HCT116 (cell line): ENCODE measurements at regions not wholly inside any gene's neighbourhood (a gene's known extent, or its start where the extent isn't known, plus 50 kb on each side); places are given as distances from the start of the nearest gene placed in this dataset.

Experiments used
- ATAC-seq: fragments of 200-7000 bp; cut with Tn5 transposase; 2 replicates; pipeline ENCODE4 v1.9.1; 2020; ENCODE audit warnings: mild to moderate bottlenecking, moderate library complexity
- BruUV-seq: library from RNA; stranded (reverse); fragments of 400-500 nt; replicated peaks from 2 replicates; lab custom pipeline; 2021; lab: Mats Ljungman, UMichigan
- CTCF ChIA-PET: fragments of 300-600 bp; sonication (Branson Sonifier 250); formaldehyde crosslinking; loops from one replicate; lab custom pipeline; 2021; ENCODE audit warnings: antibody characterized with exemption; lab: Charles Lee
- POLR2A ChIA-PET: fragments of 300-600, 350-600 bp; sonication (Branson Sonifier 250); formaldehyde crosslinking; loops from one replicate; lab custom pipeline; 2021; ENCODE audit warnings: antibody characterized with exemption; lab: Charles Lee
- RAD21 ChIA-PET, 2 experiments: fragments of 300-600 bp; sonication (Branson Sonifier 250); formaldehyde crosslinking; loops; one replicate each; lab custom pipeline; 2023; ENCODE audit warnings: low total read pairs in 2 of 2; ENCODE audit not compliant: uncharacterized antibody in 2 of 2, unreplicated experiment in 2 of 2, low non-redundant PET in 1 of 2; lab: Charles Lee
- DNase-seq: peaks from one replicate; pipeline ENCODE4 v3.0.0-alpha.2; 2010; ENCODE audit warnings: low read depth, low spot score
- H2AFZ ChIP-seq: fragments of 200-600 bp; shearing (Covaris generic), sonication (generic); 2 replicates; pipeline ENCODE4 v1.6.1; 2017; ENCODE audit warnings: low read depth, mixed run types, mixed read lengths, antibody characterized with exemption, low read length; ENCODE audit not compliant: poor library complexity, severe bottlenecking
- H3K27ac ChIP-seq: 2 replicates; pipeline ENCODE4 v1.5.1; 2012; ENCODE audit warnings: low read depth, low read length
- H3K27me3 ChIP-seq: fragments of 200-600 bp; sonication (generic); 2 replicates; pipeline ENCODE4 v1.6.1; 2016; ENCODE audit warnings: mixed run types, low read length, mixed read lengths; ENCODE audit not compliant: insufficient read depth
- H3K36me3 ChIP-seq, 2 experiments: fragments of 200-500 bp in 1 of 2; fragments of 200-600 bp in 1 of 2; sonication (Bioruptor generic) in 1 of 2; sonication (generic) in 1 of 2; 2 replicates each; pipeline versions ENCODE4 v1.5.1 to v1.6.1; 2014 to 2016; ENCODE audit warnings: low read length in 2 of 2, inconsistent platforms in 1 of 2, mixed read lengths in 1 of 2, mixed run types in 1 of 2; ENCODE audit not compliant: insufficient read depth in 2 of 2, control insufficient read depth in 1 of 2
- H3K4me1 ChIP-seq, 2 experiments: fragments of 200-600 bp in 1 of 2; sonication (generic) in 1 of 2; 2 replicates each; pipeline versions ENCODE4 v1.5.1 to v1.6.1; 2012 to 2017; ENCODE audit warnings: low read length in 2 of 2, inconsistent platforms in 1 of 2, mild to moderate bottlenecking in 1 of 2, mixed read lengths in 1 of 2, mixed run types in 1 of 2, moderate library complexity in 1 of 2; ENCODE audit not compliant: insufficient read depth in 2 of 2, control insufficient read depth in 1 of 2
- H3K4me2 ChIP-seq: fragments of 200-600 bp; sonication (generic); 2 replicates; pipeline ENCODE4 v1.6.1; 2017; ENCODE audit warnings: mixed run types, low read length, mixed read lengths
- H3K4me3 ChIP-seq, 2 experiments: fragments of 200-600 bp in 1 of 2; sonication (generic) in 1 of 2; replicated peaks in 1 of 2; 2 replicates each; pipeline ENCODE4 v1.5.1; 2011 to 2016; ENCODE audit warnings: low read length in 2 of 2, control low read depth in 1 of 2, low read depth in 1 of 2, mild to moderate bottlenecking in 1 of 2, mixed read lengths in 1 of 2, mixed run types in 1 of 2
- H3K79me2 ChIP-seq: fragments of 200-600 bp; sonication (generic); 2 replicates; pipeline ENCODE4 v1.6.1; 2017; ENCODE audit warnings: mild to moderate bottlenecking, mixed run types, low read length, moderate library complexity, mixed read lengths; ENCODE audit not compliant: insufficient read depth
- H3K9ac ChIP-seq: fragments of 200-600 bp; sonication (generic); 2 replicates; pipeline ENCODE4 v1.6.1; 2016; ENCODE audit warnings: low read length, mixed read lengths
- H3K9me2 ChIP-seq: fragments of 200-600 bp; sonication (generic), shearing (Covaris generic); 2 replicates; pipeline ENCODE4 v1.6.1; 2017; ENCODE audit warnings: mixed run types, mild to moderate bottlenecking, moderate library complexity; ENCODE audit not compliant: insufficient read depth
- H3K9me3 ChIP-seq, 2 experiments: fragments of 200-500 bp in 1 of 2; fragments of 200-600 bp in 1 of 2; sonication (Bioruptor generic) in 1 of 2; sonication (generic) in 1 of 2; 2 replicates each; pipeline ENCODE4 v1.6.1; 2014 to 2017; ENCODE audit warnings: low read length in 2 of 2, mixed read lengths in 2 of 2, inconsistent platforms in 1 of 2, low read depth in 1 of 2, mild to moderate bottlenecking in 1 of 2, mixed run types in 1 of 2, moderate library complexity in 1 of 2; ENCODE audit not compliant: control insufficient read depth in 1 of 2, insufficient read depth in 1 of 2
- H4K20me1 ChIP-seq: fragments of 200-600 bp; sonication (generic), shearing (Covaris generic); 2 replicates; pipeline ENCODE4 v1.6.1; 2017; ENCODE audit warnings: mixed run types, mild to moderate bottlenecking, moderate library complexity; ENCODE audit not compliant: insufficient read depth
- CBX3 ChIP-seq: IDR thresholded peaks from 2 replicates; pipeline ENCODE4 v1.6.1; 2012; ENCODE audit warnings: low read depth
- CEBPB ChIP-seq: IDR thresholded peaks from 2 replicates; pipeline ENCODE4 v1.6.1; 2012; ENCODE audit warnings: low read depth
- EGR1 ChIP-seq: IDR thresholded peaks from 2 replicates; pipeline ENCODE4 v1.6.1; 2012; ENCODE audit warnings: low read depth
- ELF1 ChIP-seq: IDR thresholded peaks from 2 replicates; pipeline ENCODE4 v1.6.1; 2012; ENCODE audit warnings: low read depth, borderline replicate concordance
- EZH2 ChIP-seq: fragments of 200-600 bp; sonication (generic); IDR thresholded peaks from 2 replicates; pipeline ENCODE4 v1.6.1; 2017; ENCODE audit warnings: antibody characterized with exemption, mixed run types
- EZH2phosphoT487 ChIP-seq: fragments of 200-600 bp; IDR thresholded peaks from 2 replicates; pipeline ENCODE4 v1.6.1; 2018; ENCODE audit warnings: antibody characterized with exemption, borderline replicate concordance
- JUND ChIP-seq: IDR thresholded peaks from 2 replicates; pipeline ENCODE4 v1.6.1; 2012
- POLR2A ChIP-seq: IDR thresholded peaks from 2 replicates; pipeline ENCODE4 v1.7.0; 2011; ENCODE audit warnings: borderline replicate concordance; ENCODE audit not compliant: insufficient read depth, insufficient read length; ENCODE audit errors: extremely low read depth
- POLR2AphosphoS5 ChIP-seq: IDR thresholded peaks from 2 replicates; pipeline ENCODE4 v1.6.1; 2011; ENCODE audit warnings: mild to moderate bottlenecking, low read depth, low read length, moderate library complexity
- RAD21 ChIP-seq: IDR thresholded peaks from 2 replicates; pipeline ENCODE4 v1.6.1; 2012; ENCODE audit warnings: low read depth, mild to moderate bottlenecking
- SIN3A ChIP-seq: IDR thresholded peaks from 2 replicates; pipeline ENCODE4 v1.6.1; 2012; ENCODE audit warnings: low read depth
- SP1 ChIP-seq: IDR thresholded peaks from 2 replicates; pipeline ENCODE4 v1.6.1; 2012; ENCODE audit warnings: low read depth
- SRF ChIP-seq: IDR thresholded peaks from 2 replicates; pipeline ENCODE4 v1.6.1; 2012; ENCODE audit warnings: low read depth
- TCF7L2 ChIP-seq: IDR thresholded peaks from 2 replicates; pipeline ENCODE4 v1.7.0; 2011; ENCODE audit warnings: borderline replicate concordance, inconsistent platforms; ENCODE audit not compliant: insufficient read depth, insufficient read length; ENCODE audit errors: extremely low read depth
- ZFX ChIP-seq: fragments of 450-650 bp; IDR thresholded peaks from 2 replicates; pipeline ENCODE4 v1.6.1; 2017
- ZNF274 ChIP-seq: fragments of 200-500 bp; sonication (Bioruptor generic); IDR thresholded peaks from 2 replicates; pipeline ENCODE4 v1.6.1; 2014; ENCODE audit warnings: mild to moderate bottlenecking, low read depth, low read length, inconsistent platforms
- intact Hi-C: fragments of 100-400 bp; cut with micrococcal nuclease; formaldehyde crosslinking; loops from 2 replicates; pipeline ENCODE4 v1.10.0; 2022
- TF ChIP-seq, protein P1 (sequence below): IDR thresholded peaks from 2 replicates; pipeline ENCODE4 v1.6.1; 2012
- TF ChIP-seq, protein P2 (sequence below): IDR thresholded peaks from 2 replicates; pipeline ENCODE4 v1.6.1; 2011; ENCODE audit warnings: mild to moderate bottlenecking, low read length, moderate library complexity; ENCODE audit not compliant: insufficient replicate concordance; ENCODE audit errors: extremely low read depth
- TF ChIP-seq, protein P3 (sequence below): IDR thresholded peaks from 2 replicates; pipeline ENCODE4 v1.6.1; 2012
- TF ChIP-seq, protein P4 (sequence below), 3 experiments: fragments of 200-600 bp in 1 of 3; sonication (generic) in 1 of 3; IDR thresholded peaks in 2 of 3; conservative IDR thresholded peaks in 1 of 3; 2 replicates each; pipeline ENCODE4 v1.5.1; 2012 to 2017; ENCODE audit warnings: low read depth in 2 of 3, low read length in 2 of 3, antibody characterized with exemption in 1 of 3, borderline replicate concordance in 1 of 3, control low read depth in 1 of 3, mild to moderate bottlenecking in 1 of 3, mixed read lengths in 1 of 3, mixed run types in 1 of 3, moderate library complexity in 1 of 3; ENCODE audit not compliant: insufficient read depth in 1 of 3

DNA sequence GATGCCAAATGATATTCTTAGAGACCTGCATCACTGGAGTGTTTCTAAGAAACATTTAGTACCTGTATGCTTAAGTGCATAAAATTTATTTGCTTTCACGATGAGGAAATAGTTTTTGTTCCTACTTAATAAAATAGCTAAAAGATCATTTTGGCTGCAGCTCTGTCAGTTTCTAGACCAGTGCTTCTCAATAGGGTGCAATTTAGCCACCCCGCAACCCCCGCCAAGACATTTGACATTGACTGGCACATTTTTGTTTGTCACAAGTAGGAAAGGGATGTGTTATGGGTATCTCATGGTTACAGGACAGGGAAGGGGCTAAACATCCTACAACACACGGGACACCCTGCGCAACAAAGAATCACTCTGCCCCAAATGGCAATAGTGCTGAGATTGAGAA is 335.7 kb upstream of the HSF2 start:
- no peak overlapping the region for H3K4me3 ChIP-seq
- H3K9ac ChIP-seq: no peak overlapping the region
- TF ChIP-seq EZH2phosphoT487 (no peak), ELF1 (no peak), ZNF274 (no peak), RAD21 (no peak), EZH2 (no peak)
- H3K4me2 ChIP-seq: no peak overlapping the region
- H3K9me2 ChIP-seq: no peaks in the 10 kb centered on the region
- H3K27ac ChIP-seq: no peak overlapping the region
- no peak for ATAC-seq
- ChIA-PET RAD21 (no interaction called here), POLR2A (no interaction called here), CTCF (no interaction called here)
- H3K36me3 ChIP-seq: no peaks in the 10 kb centered on the region
- no peaks in the 10 kb centered on the region for H4K20me1 ChIP-seq
- no peaks in the 10 kb centered on the region for H3K9me3 ChIP-seq
- BruUV-seq: no TSS peak
- H3K79me2 ChIP-seq: no peaks in the 10 kb centered on the region
- no peaks in the 10 kb centered on the region for H3K27me3 ChIP-seq
- H2AFZ ChIP-seq: no peak overlapping the region
- DNase-seq: no peak
- no peaks in the 10 kb centered on the region for H3K4me1 ChIP-seq
- intact Hi-C loops: no loop called here

DNA sequence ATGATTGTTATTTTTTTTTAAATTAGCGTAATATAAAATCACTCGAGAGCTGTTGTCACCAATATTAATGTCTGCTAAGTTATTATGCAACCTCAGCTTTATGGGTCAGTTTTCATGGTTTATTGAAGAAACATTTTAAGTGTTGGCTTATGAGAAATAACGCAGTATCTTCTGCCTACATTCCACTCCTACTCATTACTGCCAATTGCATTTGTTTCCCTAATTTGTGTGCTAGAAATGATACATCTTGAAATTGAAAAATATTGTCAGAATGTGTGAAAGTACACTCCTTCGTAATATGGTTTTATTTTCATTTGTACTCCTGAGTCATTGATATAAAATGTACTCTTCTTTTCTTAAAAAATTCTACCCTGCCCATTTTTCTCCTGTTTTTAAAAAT is 333.3 kb upstream of the HSF2 start:
- intact Hi-C loops: no loop called here
- POLR2A ChIA-PET: no interaction called here
- TF ChIP-seq, protein P1, sequence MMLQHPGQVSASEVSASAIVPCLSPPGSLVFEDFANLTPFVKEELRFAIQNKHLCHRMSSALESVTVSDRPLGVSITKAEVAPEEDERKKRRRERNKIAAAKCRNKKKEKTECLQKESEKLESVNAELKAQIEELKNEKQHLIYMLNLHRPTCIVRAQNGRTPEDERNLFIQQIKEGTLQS: no peak
- TF ChIP-seq, protein P2, sequence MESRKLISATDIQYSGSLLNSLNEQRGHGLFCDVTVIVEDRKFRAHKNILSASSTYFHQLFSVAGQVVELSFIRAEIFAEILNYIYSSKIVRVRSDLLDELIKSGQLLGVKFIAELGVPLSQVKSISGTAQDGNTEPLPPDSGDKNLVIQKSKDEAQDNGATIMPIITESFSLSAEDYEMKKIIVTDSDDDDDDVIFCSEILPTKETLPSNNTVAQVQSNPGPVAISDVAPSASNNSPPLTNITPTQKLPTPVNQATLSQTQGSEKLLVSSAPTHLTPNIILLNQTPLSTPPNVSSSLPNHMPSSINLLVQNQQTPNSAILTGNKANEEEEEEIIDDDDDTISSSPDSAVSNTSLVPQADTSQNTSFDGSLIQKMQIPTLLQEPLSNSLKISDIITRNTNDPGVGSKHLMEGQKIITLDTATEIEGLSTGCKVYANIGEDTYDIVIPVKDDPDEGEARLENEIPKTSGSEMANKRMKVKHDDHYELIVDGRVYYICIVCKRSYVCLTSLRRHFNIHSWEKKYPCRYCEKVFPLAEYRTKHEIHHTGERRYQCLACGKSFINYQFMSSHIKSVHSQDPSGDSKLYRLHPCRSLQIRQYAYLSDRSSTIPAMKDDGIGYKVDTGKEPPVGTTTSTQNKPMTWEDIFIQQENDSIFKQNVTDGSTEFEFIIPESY: no peak
- no peak for TF ChIP-seq RAD21
- TF ChIP-seq, protein P3, sequence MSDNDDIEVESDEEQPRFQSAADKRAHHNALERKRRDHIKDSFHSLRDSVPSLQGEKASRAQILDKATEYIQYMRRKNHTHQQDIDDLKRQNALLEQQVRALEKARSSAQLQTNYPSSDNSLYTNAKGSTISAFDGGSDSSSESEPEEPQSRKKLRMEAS: no peak
- no peak for TF ChIP-seq JUND
- TF ChIP-seq, protein P4, sequence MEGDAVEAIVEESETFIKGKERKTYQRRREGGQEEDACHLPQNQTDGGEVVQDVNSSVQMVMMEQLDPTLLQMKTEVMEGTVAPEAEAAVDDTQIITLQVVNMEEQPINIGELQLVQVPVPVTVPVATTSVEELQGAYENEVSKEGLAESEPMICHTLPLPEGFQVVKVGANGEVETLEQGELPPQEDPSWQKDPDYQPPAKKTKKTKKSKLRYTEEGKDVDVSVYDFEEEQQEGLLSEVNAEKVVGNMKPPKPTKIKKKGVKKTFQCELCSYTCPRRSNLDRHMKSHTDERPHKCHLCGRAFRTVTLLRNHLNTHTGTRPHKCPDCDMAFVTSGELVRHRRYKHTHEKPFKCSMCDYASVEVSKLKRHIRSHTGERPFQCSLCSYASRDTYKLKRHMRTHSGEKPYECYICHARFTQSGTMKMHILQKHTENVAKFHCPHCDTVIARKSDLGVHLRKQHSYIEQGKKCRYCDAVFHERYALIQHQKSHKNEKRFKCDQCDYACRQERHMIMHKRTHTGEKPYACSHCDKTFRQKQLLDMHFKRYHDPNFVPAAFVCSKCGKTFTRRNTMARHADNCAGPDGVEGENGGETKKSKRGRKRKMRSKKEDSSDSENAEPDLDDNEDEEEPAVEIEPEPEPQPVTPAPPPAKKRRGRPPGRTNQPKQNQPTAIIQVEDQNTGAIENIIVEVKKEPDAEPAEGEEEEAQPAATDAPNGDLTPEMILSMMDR (IDR thresholded peaks at IDR 0.05 in 2 of 3, conservative IDR thresholded peaks at IDR 0.05 in 1 of 3; ENCODE audit: borderline replicate concordance in 1 of 3, insufficient read depth in 1 of 3, low read depth in 2 of 3, low read length in 2 of 3): no peak
- no peak for TF ChIP-seq CBX3
- no peak for TF ChIP-seq SIN3A
- no peak for TF ChIP-seq SP1
- no peak for TF ChIP-seq ZFX
- TF ChIP-seq SRF: no peak
- TF ChIP-seq POLR2A: no peak
- no peak for TF ChIP-seq TCF7L2
- no peak for TF ChIP-seq EGR1
- TF ChIP-seq POLR2AphosphoS5: no peak
- no peak for TF ChIP-seq ELF1
- no peak for TF ChIP-seq EZH2phosphoT487
- TF ChIP-seq CEBPB: no peak

More for the DNA sequence above, 333.3 kb upstream of the HSF2 start:
- no peaks in the 10 kb centered on the region for H3K4me1 ChIP-seq
- CTCF ChIA-PET: no interaction called here
- RAD21 ChIA-PET: no interaction called here
- H4K20me1 ChIP-seq: no peaks in the 10 kb centered on the region
- ATAC-seq (no peak), DNase-seq (no peak)
- H3K4me2 ChIP-seq: no peak overlapping the region
- no TSS peak for BruUV-seq
- H3K9me2 ChIP-seq: no peaks in the 10 kb centered on the region
- no peak overlapping the region for H3K27ac ChIP-seq
- H3K36me3 ChIP-seq: no peaks in the 10 kb centered on the region
- H3K9ac ChIP-seq: no peak overlapping the region
- H3K9me3 ChIP-seq: no peaks in the 10 kb centered on the region
- no peak overlapping the region for H2AFZ ChIP-seq
- H3K27me3 ChIP-seq: no peaks in the 10 kb centered on the region
- no peaks in the 10 kb centered on the region for H3K79me2 ChIP-seq
- H3K4me3 ChIP-seq: no peak overlapping the region
